COR-L47 (cell line): ENCODE measurements at regions not wholly inside any gene's neighbourhood (a gene's known extent, or its start where the extent isn't known, plus 50 kb on each side); places are given as distances from the start of the nearest gene placed in this dataset.
"Not testable (repeated sequence)": the region's sequence is repeated elsewhere in the genome, so short reads cannot be mapped to it uniquely, and the experiment has no call there.

ENCODE experiments used
- DNase-seq: peaks from one replicate; lab custom pipeline; 2025; lab: John Stamatoyannopoulos, UW

DNA sequence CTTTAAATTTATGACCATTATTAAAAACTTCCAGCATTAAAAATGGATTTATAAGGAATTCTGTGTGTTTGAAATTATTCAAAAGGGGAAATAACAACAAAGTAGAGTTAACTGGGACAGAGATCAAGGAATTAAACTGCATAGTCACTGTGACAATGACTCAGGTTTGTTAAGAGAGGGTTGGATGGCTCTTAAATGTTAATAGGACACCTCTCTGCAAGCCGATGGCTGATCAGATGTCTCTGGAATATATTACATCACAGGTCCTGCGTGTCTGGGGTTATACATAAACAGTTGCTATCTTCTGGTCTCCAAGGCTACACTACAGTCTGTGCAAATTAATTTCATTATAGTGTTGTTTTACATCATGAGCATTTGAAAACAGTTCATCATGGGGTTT, 574.3 kb downstream of the COL12A1 start:
- DNase-seq = no peak

DNA sequence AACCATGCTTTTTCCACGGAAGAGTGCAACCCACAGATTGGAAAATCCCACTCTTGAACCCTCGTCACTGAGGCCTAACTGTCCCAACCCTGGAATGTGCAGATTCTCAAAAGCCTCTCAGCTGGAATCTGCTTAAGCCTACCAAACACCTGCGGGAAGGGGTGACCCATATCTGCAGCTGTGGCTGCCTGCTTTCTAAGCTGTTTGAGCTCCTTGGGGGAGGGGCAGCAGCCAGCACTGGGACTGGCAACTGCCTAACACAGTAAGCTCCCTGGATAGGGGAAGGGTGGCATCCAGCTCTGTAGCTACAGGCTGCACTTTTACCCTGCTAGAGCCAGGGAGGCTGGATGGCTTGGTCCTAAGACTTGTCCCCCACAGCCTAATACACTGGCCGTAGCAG, 579.6 kb downstream of the COL12A1 start:
- DNase-seq = no peak

DNA sequence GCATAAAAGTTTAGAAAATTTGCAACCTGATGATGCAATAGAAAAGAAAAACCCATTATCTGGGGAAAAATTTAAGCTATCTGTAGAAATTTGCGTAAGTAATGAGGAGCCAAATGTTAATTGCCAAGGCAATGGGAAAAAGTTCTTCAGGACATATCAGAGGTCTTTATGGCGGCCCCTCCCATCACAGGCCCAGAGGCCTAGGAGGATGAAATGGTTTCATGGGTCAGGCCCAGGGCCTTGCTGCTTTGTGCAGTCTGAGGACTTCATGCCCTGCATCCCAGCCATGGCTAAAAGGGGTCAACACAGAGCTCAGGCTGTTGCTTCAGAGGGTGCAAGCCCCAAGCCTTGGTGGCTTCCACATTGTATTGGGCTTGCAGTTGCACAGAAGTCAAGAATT, 582.8 kb downstream of the COL12A1 start:
- DNase-seq = no peak

DNA sequence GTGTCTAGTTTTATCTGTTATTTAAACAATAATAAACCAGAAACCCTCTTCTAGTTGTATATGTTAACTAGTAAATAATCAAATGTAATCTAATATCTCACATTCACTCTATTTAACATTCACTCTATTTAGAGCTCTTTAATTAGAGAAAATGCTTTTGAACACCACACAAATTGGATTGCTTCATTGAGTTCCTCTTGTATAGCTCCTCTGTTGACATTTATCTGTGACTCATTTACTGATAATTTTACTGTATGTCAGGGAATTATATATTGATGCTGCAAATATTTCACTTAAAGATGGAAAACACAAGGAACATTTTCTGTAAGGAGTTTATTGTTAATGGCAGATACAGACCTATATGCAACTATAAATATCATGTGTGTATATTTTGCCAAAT, 594.6 kb downstream of the COL12A1 start:
- DNase-seq = no peak

DNA sequence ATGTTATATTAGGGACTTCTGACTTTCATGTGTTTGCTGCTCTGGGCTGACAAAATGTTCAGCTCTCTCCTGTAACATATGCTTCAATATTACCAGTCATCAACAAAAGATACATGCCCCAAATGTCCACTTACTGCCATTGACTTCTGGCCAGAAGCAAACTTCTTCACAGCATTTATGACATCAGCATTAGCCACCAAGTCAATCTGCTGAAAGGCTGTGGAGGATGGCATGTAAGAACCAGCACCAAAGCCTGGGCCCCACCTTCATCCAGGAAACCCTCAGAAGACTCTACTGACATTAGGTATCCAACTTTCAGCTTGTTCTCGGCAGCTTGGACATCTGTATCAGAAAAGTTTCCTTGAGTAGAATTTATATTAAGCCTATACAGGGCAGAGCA, 595.5 kb downstream of the COL12A1 start:
- no peak for DNase-seq

DNA sequence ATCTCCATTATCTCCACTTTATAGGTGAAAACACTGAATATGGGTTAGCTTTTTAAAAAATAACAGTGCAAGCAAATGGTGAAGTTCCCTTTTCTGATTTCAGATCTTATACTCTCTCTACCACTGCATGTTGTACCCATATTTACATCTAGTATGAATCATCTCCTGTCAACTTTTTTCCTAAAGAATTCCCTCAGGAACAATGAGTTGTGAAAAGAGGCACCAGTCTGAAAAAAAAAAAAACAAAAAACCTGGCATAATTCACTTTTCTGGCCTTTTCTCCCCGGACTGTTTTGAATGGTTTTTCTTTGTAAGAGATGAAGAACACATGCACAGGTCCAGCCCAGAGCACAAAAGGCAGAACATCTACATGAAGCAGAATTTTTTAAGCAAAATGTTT, 596.0 kb downstream of the COL12A1 start:
- no peak for DNase-seq

DNA sequence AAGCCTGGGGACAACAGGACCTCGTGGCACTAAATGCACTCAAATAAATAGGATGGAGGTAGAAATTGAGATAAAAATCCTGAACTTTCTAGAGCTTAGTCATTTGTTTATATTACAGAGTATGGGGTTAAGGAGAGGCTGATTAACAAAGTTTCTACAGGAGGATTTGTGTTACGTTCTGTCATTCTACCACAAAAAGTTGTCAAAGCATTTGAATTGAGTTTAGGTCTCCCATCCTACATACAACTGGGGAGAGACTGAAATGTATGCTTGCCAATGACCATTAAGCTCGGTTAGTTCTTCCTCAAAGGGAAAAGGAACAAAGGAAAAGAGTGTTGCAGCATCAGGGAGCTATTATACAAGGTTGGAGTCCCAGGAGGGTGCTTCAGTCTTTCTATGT, 597.9 kb downstream of the COL12A1 start:
- DNase-seq = no peak

DNA sequence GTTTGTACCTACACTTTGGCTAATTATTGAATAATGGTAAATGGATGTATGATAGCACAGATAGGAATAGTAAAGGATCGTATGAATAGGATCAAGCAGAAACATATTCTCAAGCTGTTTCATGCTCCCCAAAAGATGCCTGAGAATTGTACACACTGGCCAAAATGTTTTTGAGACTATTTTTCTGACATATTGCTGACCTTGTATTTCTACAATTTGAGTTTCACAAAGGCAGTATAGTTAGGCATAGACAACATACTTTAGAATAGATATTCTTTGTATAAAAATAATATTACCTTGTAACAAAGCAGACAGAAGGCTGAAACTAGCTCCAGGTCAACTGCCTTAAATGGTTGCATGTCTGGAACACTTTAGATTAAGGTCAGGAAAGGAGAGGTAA, 598.4 kb downstream of the COL12A1 start:
- DNase-seq = no peak

DNA sequence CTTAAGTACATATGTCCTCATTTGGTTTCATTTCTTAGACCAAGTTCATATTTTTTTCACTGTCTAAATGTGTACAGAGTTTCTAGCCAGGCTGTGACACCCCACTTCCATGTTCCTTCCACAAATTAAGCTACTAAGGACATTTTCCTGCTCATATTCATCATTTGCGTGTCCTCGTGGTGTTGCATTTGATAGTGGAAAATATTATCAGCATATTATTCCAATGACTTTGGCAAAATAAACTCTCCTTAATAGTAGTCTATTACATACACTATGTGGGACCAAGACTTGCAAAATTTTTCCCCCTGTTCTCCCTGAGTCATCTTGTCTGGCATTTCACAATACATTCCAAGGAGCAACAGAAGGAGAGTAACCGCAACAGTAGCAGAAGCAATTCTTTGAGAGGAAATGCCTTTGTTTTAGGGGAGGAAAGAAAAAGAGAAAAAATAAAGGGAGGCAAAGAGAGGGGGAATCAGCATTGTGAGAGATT, 599.2 kb downstream of the COL12A1 start:
- DNase-seq = no peak

DNA sequence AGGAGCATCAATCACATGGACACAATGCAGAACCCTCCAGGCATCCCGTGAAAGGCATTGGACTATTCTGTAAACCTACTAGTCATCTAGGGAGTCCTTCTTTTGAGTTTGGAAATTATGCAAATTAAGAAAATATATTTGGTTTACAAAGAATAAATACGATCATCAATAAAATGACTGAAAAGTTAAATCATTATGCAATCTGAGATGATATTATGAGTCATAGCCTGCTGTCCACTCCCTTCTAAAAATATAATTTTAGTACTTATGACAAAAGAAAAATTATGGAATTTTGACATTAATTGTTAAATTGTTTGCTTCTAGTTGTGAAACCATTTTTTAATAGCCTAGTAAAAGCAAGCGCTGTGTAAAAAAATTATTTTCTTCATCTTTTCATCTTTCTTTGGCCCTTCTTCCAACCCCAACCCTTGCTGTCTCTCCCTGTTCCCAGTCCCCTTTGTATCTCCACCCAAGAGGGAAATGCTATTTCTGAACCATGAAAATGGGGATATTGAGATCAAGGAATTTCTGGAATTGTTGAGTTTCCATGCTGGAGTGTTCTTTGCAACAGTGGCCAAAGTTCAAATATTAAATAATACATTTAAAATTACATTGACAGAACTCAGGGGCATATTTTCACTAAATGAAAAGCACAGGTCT, 599.8 kb downstream of the COL12A1 start:
- DNase-seq = no peak

DNA sequence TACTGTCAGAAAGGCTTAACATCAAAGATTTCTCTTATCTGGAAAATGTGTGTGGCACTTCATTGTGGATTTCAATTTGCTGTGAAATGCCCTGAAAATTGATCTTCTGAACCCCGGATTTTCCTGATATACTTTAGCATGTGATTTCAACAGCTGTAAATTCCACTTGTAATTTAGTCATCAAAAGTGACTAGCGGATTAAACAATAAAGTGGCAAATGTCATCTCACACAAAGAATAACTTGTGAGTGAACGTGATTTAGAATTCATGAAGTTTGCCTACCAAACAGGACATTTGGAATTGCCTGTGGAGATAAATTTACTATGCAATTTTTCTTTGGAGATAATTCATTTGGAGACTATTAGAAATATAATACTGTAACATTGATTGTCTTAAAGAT, 601.6 kb downstream of the COL12A1 start:
- DNase-seq = no peak

DNA sequence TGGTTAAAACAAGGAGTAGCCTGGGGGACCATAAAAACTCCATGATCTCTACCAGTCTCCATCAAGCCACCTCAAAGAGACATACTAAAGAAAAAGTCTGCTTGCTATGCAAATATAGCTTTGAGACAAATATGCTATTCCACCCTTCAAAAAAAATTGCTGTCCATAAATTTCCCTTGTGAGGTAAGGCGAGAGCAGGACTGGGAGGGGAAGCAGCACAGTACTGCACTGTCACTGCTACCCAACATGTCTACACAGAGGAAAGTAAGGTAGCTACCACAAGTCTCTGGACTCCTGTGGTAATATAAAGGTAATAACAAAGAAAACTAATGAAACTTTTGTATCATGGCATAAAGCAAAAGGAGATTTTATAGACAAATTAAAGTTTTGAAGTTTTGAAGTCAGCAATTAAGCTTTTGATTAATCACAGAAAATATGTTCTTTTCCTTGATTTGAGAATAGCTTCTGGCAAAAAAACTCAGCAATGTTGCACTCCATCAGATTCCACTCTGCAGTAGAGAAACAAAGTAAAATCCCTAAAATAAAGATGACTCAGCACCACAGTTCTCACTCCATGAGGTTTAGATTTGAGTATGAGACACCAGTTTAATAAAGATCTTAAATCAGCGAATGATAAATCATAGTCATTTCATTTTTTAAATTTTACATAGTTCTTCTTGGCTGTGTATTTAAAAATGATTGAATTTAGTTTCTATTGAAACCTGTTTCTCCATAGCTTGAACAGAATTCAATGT, 602.4 kb downstream of the COL12A1 start:
- no peak for DNase-seq

DNA sequence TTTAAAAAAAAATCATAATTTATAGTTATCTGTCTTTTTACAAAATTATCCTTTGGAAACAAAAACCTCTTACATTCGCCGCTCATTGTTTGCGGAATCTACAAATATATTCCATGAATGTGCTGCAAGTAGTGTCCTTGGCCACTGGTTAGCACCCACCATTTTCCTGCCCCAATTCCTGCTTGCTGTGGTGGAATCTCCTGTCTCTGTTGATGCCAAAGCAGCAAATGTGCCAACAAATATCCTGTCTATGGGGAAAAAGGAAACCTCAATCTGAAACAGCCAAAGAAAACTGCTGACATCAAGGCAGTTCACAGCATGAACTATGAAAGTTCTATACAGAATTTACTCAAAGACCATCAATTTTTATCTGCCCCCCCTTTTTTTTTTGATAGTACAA, 603.6 kb downstream of the COL12A1 start:
- no peak for DNase-seq

DNA sequence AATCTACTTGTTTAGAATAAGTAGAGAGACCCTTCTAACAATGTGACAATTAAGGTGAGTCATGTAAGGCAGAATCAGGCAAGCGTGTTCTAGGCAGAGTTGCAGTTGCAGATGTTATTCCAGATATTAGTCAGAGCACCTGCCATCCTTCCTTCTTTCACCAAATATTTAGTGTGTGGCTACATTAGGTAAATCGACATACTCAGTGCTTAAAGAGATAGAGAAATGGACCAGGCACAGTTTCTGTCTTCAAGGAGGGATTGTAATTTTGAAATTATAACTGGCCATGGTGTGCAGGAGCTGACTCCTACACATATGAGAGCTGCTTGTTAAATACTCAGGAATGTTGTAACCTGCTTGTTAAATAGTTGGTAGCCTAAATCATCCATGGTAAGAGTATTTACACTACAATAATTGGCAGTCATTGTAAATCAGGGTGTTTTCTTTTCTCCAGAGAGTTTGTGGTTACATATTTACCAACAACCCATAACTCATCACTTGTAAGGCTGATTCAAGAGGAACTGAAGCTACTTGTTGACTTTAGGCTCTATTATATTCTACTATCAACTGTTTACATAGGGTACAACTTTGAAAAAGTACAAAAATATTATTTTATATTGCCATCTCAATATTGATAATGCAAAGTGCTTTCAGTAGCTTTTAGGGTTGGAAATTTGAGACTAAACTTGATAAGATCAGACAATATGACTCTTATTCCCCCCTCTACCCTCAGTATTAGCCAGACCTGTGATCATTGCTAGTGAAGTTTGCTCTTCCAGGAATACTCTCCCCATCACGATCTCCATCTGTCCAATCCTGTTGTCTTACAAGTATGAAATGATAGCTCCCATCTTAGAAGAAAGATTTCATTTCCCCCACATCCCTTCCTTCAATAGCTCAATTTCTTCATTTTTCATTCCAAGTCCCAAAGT, 607.1 kb downstream of the COL12A1 start:
- no peak for DNase-seq

DNA sequence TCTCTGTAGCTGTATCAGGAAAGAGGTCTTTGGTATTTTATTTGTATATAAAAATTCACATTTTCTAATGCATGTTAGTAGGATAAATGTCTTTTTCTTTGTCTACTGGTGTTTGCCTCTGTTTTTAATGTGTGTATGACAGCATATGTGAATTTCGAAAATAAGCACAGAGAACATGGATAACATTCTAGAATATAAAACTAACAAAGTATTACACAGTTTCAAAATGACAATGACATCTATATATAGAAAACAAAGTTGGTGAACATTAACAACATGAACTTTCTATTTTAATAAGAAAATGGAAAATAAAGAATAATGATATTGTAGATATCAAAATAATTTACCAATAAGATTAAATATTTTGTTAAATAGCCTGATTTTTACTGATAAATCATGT, 608.0 kb downstream of the COL12A1 start:
- no peak for DNase-seq

DNA sequence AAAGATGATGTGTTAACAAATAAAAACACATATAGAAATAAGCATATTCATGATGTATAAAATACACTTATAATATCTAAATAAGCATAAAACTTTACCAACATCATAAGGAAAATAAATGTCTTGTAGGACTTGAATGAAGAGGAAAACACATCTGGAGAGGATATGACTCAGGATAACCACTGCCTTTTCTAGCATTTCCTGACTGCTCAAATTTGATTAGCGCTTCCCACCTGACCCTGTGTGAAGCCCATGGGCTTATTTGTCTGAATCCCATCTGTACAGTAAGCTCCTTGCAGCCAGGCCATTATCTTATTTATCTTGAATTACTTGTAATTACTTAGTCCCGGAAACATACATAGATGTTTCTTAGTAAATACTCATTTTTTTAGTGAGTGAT, 608.6 kb downstream of the COL12A1 start:
- DNase-seq = no peak

DNA sequence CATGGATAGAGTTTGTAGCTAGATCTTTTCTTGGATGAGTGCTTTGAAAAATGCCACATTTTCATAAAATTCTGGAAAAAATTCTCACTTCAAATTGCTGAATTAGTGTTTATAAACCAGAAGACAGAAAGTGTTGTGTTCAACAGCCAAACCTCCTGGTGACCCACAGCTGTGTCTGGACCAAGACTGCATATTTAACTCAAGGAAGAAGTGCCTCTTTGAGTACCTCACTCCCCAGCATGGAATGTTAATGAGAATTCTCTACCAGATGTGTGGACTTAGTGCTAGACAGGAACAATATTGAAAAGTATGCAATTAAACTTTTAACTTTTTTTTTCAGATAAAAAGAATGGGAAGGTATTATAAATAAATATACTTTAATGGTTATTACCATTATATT, 609.3 kb downstream of the COL12A1 start:
- no peak for DNase-seq

DNA sequence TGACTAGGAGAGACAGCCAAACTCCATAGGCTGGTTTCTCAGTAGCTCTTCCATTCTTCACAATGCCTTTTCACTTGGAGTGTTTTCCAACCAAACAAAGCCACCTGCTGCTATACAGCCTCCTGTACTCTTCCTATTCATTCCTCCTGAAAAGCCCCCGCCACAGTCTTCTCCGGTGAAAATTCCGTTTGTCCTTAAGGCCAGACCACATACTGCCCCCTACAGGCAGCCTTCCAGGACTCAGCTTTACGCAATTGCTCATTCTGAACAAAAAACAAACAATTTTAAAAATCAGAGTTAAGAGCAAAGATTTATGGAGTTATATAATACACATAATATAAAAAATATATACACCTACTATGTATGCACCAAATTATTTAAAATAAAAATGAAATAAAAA, 611.5 kb downstream of the COL12A1 start:
- DNase-seq = not testable (repeated sequence)

DNA sequence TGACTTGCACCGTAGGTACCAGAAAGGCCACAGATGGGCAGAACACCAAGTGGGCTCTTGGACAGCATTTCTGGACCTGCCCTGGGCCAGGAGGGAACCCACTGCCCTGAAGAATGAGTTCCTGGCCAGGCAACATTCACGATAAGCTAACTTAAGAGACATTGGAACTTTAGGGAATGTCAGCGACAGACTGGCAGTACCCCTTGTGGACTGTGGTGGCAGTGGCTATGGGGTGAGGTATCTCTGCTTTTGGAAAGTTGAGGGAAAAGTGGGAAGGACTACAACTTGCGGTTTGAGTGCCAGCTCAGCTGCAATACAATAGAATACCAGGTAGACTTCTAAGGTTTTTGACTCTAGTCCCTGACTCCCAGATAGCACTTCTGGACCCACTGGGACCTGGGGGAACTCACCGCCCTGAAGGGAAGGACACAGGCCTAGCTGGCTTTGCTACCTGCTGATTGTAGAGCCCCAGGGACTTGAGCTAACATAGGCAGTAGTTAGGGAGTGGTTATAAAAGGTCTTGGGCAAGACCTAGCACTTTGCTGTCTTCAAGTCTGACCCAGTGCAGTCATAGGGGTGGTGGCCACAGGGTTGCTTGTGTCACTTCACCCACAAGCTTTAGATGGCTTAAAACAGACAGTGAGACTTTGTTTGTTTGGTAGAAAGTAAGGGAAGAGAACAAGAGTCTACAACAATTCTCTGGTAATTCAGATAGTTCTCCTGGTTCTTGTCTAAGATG, 617.6 kb downstream of the COL12A1 start:
- DNase-seq = no peak

DNA sequence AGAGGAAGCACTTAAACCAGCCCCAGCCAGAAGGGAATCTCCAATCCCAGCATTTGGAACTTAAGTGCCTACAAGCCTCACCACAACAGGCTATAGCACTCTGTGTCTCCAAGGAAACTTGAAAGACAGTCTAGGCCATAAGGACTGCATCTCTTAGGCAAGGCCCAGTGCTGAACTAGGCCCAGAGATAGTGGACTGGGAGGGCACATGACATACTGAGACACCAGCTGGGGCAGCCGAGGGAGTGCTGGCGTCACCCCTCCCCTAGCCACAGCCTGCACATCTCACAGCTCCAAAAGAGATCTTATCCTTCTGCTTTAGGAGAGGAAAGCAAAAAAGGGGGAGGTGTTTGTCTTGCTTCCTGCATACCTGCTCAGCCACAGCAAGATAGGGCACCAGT, 618.5 kb downstream of the COL12A1 start:
- no peak for DNase-seq

DNA sequence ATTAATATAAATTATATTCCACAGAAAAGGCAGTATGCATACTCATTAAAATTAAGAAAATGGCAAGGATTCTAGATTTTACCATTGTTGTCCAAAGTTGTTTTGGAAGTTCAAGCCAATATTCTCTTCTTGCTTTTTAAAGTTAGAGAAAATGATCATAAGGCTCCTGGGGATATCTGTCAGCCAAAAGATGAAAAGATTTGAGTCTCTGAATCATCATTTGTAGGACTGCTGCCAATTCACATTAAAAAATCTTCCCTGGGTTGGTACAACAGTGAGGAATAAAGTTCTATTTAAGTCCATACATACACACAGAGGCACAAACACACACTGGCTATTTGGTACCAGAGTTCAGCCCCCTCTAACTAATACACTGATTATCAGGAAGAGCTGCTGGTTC, 620.1 kb downstream of the COL12A1 start:
- DNase-seq = no peak

DNA sequence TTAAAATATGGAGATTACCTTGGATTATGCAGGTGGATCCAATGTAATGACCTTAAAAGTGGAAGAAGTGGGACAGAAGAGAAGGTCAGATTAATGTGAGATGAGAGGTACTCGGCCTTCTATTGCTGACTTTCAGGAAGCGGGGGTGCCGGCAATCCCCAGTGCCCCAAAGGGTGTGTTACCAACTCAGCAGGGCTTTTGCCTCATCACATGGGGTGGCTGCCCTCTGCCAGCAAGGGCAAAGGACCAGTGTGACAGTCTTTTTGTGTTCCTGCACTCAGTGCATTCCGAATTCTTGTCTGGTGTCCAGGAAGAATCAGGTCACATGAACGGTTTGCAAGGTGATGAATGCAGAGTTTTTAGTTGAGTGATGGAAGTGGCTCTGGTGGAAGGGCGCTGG, 624.2 kb downstream of the COL12A1 start:
- no peak for DNase-seq
